Transverse colon (tissue), 4 donors: ENCODE measurements at regions not wholly inside any gene's neighbourhood (a gene's known extent, or its start where the extent isn't known, plus 50 kb on each side); places are given as distances from the start of the nearest gene placed in this dataset.

Experiments
- CTCF ChIP-seq, 5 experiments: fragments of 200-600 bp in 3 of 5; fragments of 450-650 bp in 2 of 5; sonication (generic) in 3 of 5; IDR thresholded peaks; 1 replicate in 2 of 5; 2 replicates in 3 of 5; pipeline ENCODE4 v1.5.1; 2016 to 2017; ENCODE audit warnings: antibody characterized with exemption in 5 of 5, inconsistent platforms in 3 of 5, mild to moderate bottlenecking in 2 of 5, moderate library complexity in 1 of 5
- EP300 ChIP-seq: sonication (generic); formaldehyde crosslinking; IDR thresholded peaks from one replicate; pipeline ENCODE4 v1.6.1; 2017; ENCODE audit warnings: antibody characterized with exemption, low read depth
- POLR2A ChIP-seq: fragments of 450-650 bp; IDR thresholded peaks from one replicate; pipeline ENCODE4 v1.6.1; 2016; ENCODE audit warnings: antibody characterized with exemption, mild to moderate bottlenecking, moderate library complexity
- POLR2AphosphoS5 ChIP-seq, 3 donors: sonication (generic); formaldehyde crosslinking; IDR thresholded peaks; one replicate each; pipeline ENCODE4 v1.6.1; 2016; ENCODE audit warnings: antibody characterized with exemption in 3 of 3

GRCh38 chr4:33482773-33483172 is 2761.5 kb downstream of the ARAP2 start:
- TF ChIP-seq CTCF (IDR thresholded peaks at IDR 0.05) (no peak), POLR2AphosphoS5 (IDR thresholded peaks at IDR 0.05) (no peak), POLR2A (no peak), EP300 (no peak)
